Right cardiac atrium (tissue), 5 donors: ENCODE measurements at regions not wholly inside any gene's neighbourhood (a gene's known extent, or its start where the extent isn't known, plus 50 kb on each side); places are given as distances from the start of the nearest gene placed in this dataset.
"Not testable (repeated sequence)": the region's sequence is repeated elsewhere in the genome, so short reads cannot be mapped to it uniquely, and the experiment has no call there.

Source experiments
- ATAC-seq, 2 donors: fragments of 200-7000 bp; cut with Tn5 transposase; one replicate each; pipeline versions ENCODE4 v1.8.0 to v1.9.1; 2020; ENCODE audit warnings: moderate library complexity in 2 of 2, mild to moderate bottlenecking in 1 of 2
- DNase-seq, 3 donors: peaks; one replicate each; pipeline ENCODE4 v3.0.0-alpha.2; 2020
- H3K27ac ChIP-seq: one replicate; pipeline ENCODE4 v1.5.1; 2013; ENCODE audit warnings: mild to moderate bottlenecking, low read length, control low read depth, moderate library complexity
- H3K27me3 ChIP-seq: one replicate; pipeline ENCODE4 v1.6.1; 2013; ENCODE audit not compliant: control insufficient read depth, insufficient read depth
- H3K4me1 ChIP-seq: one replicate; pipeline ENCODE4 v1.6.1; 2013; ENCODE audit warnings: low read length; ENCODE audit not compliant: control insufficient read depth, insufficient read depth
- H3K4me3 ChIP-seq: one replicate; pipeline ENCODE4 v1.5.1; 2013; ENCODE audit warnings: low read length, control low read depth
- H3K9me3 ChIP-seq: one replicate; pipeline ENCODE4 v1.6.1; 2013; ENCODE audit warnings: low read length; ENCODE audit not compliant: control insufficient read depth
- WGBS: extraction: QIAGEN DNeasy Blood & Tissue Kit; methylation state at CpG from one replicate; pipeline ENCODE4 v1.1.7; 2013; 5-methylcytosine and 5-hydroxymethylcytosine counted together
- intact Hi-C, 4 donors: fragments of 100-400 bp; cut with DNase I; formaldehyde crosslinking; loops; one replicate each; pipeline versions ENCODE4 v1.11.0 to v1.14.0; 2022 to 2023
- donor health status: healthy with polysubstance abuse.
- donor health status: DM: no; HTN: yes; CAD: no.
- donor health status: DM: no; HTN: no; CAD: no.
- donor health status: DM: no; HTN: yes; CAD: no; lungs with severe emphysema.
- donor health status: DM: yes; HTN: yes; CAD: no.

- Histone ChIP-seq H3K9me3 (no peaks in the 10 kb centered on the region), H3K27me3 (no peaks in the 10 kb centered on the region), H3K4me3 (no peak overlapping the region), H3K27ac (no peak overlapping the region), H3K4me1 (no peaks in the 10 kb centered on the region)
- intact Hi-C loops: no loop called here
- DNase-seq: no peak
- ATAC-seq: no peak
- WGBS: 89% methylated on average over 3 of the region's 3 CpGs
These were observed 725.9 kb downstream of the BCKDHB start for GRCh38 chr6:80832337-80832736.

GRCh38 chr6:80793411-80793810, 686.9 kb downstream of the BCKDHB start:
- Histone ChIP-seq H3K27me3 (no peaks in the 10 kb centered on the region), H3K27ac (no peak overlapping the region), H3K4me3 (no peak overlapping the region), H3K9me3 (no peaks in the 10 kb centered on the region), H3K4me1 (no peaks in the 10 kb centered on the region)
- ATAC-seq: no peak
- intact Hi-C loops: no loop called here
- no peak for DNase-seq
- WGBS: 82% methylated on average over 2 of the region's 2 CpGs

- intact Hi-C loops: no loop called here
- no peaks in the 10 kb centered on the region for H3K4me1 ChIP-seq
- H3K9me3 ChIP-seq: no peaks in the 10 kb centered on the region
- no peak overlapping the region for H3K27ac ChIP-seq
- DNase-seq: no peak
- H3K4me3 ChIP-seq: no peak overlapping the region
- no peaks in the 10 kb centered on the region for H3K27me3 ChIP-seq
- no peak for ATAC-seq
These were observed 685.7 kb downstream of the BCKDHB start for GRCh38 chr6:80792151-80792550.

GRCh38 chr6:80789912-80790570, 683.6 kb downstream of the BCKDHB start:
- 42% methylated on average over 1 of the region's 1 CpG for WGBS

GRCh38 chr6:80783271-80783670, 676.8 kb downstream of the BCKDHB start:
- H3K27ac ChIP-seq, ATAC-seq, H3K9me3 ChIP-seq, intact Hi-C loops, H3K4me3 ChIP-seq, H3K4me1 ChIP-seq, H3K27me3 ChIP-seq: not testable (repeated sequence)
- peak in 1 of 3 donors; percentile 38 for DNase-seq
- 91% methylated on average over 12 of the region's 12 CpGs for WGBS

More at GRCh38 chr6:80789912-80790570, 683.6 kb downstream of the BCKDHB start:
- Histone ChIP-seq H3K4me3 (no peak overlapping the region), H3K27me3 (no peaks in the 10 kb centered on the region), H3K9me3 (no peaks in the 10 kb centered on the region), H3K4me1 (no peaks in the 10 kb centered on the region), H3K27ac (no peak overlapping the region)
- intact Hi-C loops: no loop called here
- DNase-seq (no peak), ATAC-seq (peak; percentile 70 to 85)

- 31% methylated on average over 2 of the region's 2 CpGs for WGBS
- ATAC-seq (no peak), DNase-seq (no peak)
- no peak overlapping the region for H3K4me3 ChIP-seq
- H3K27me3 ChIP-seq: no peaks in the 10 kb centered on the region
- H3K9me3 ChIP-seq: no peaks in the 10 kb centered on the region
- H3K27ac ChIP-seq: no peak overlapping the region
- H3K4me1 ChIP-seq: no peaks in the 10 kb centered on the region
- intact Hi-C loops: no loop called here
These were observed 665.5 kb downstream of the BCKDHB start for GRCh38 chr6:80771941-80772340.

GRCh38 chr6:80769106-80769505, 662.6 kb downstream of the BCKDHB start:
- Histone ChIP-seq H3K9me3 (no peaks in the 10 kb centered on the region), H3K4me1 (no peaks in the 10 kb centered on the region), H3K27ac (no peak overlapping the region), H3K4me3 (no peak overlapping the region), H3K27me3 (no peaks in the 10 kb centered on the region)
- no peak for DNase-seq
- intact Hi-C loops: no loop called here
- ATAC-seq: peak; percentile 63 to 84
- WGBS: 23% methylated on average over 1 of the region's 1 CpG

- Histone ChIP-seq H3K4me3 (no peak overlapping the region), H3K4me1 (no peaks in the 10 kb centered on the region), H3K27me3 (no peaks in the 10 kb centered on the region), H3K9me3 (no peaks in the 10 kb centered on the region), H3K27ac (no peak overlapping the region)
- intact Hi-C loops: no loop called here
- WGBS: 39% methylated on average over 2 of the region's 2 CpGs
- DNase-seq (peak; percentile 75 to 91 (median 82)), ATAC-seq (peak; percentile 73 to 85)
These were observed 661.3 kb downstream of the BCKDHB start for GRCh38 chr6:80767808-80768207.

- H3K4me3 ChIP-seq: no peak overlapping the region
- no peaks in the 10 kb centered on the region for H3K9me3 ChIP-seq
- intact Hi-C loops: no loop called here
- DNase-seq (no peak), ATAC-seq (no peak)
- H3K27ac ChIP-seq: no peak overlapping the region
- H3K4me1 ChIP-seq: no peaks in the 10 kb centered on the region
- no peaks in the 10 kb centered on the region for H3K27me3 ChIP-seq
These were observed 637.7 kb downstream of the BCKDHB start for GRCh38 chr6:80744213-80744612.

GRCh38 chr6:80742481-80742880, 636.0 kb downstream of the BCKDHB start:
- Histone ChIP-seq H3K4me1 (no peaks in the 10 kb centered on the region), H3K27me3 (no peaks in the 10 kb centered on the region), H3K27ac (no peak overlapping the region), H3K4me3 (no peak overlapping the region), H3K9me3 (no peaks in the 10 kb centered on the region)
- DNase-seq: no peak
- no peak for ATAC-seq
- WGBS: 35% methylated on average over 2 of the region's 2 CpGs
- intact Hi-C loops: no loop called here

GRCh38 chr6:80733641-80734040, 627.2 kb downstream of the BCKDHB start:
- ATAC-seq (no peak), DNase-seq (no peak)
- Histone ChIP-seq H3K27ac (no peak overlapping the region), H3K9me3 (no peaks in the 10 kb centered on the region), H3K4me3 (no peak overlapping the region), H3K27me3 (no peaks in the 10 kb centered on the region), H3K4me1 (no peaks in the 10 kb centered on the region)
- intact Hi-C loops: no loop called here
- 65% methylated on average over 2 of the region's 2 CpGs for WGBS

- DNase-seq (no peak), ATAC-seq (no peak)
- Histone ChIP-seq H3K27me3 (no peaks in the 10 kb centered on the region), H3K27ac (no peak overlapping the region), H3K4me3 (no peak overlapping the region), H3K4me1 (no peaks in the 10 kb centered on the region), H3K9me3 (no peaks in the 10 kb centered on the region)
- WGBS: 75% methylated on average over 1 of the region's 1 CpG
- intact Hi-C loops: no loop called here
These were observed 622.4 kb downstream of the BCKDHB start for GRCh38 chr6:80728830-80729229.
